Hematopoietic multipotent progenitor cell treated with erythropoietin and hydrocortisone succinate and interleukin-3 and kit ligand, for 15 days (in vitro differentiated cells): ENCODE measurements at regions not wholly inside any gene's neighbourhood (a gene's known extent, or its start where the extent isn't known, plus 50 kb on each side); places are given as distances from the start of the nearest gene placed in this dataset.
"Not testable (repeated sequence)": the region's sequence is repeated elsewhere in the genome, so short reads cannot be mapped to it uniquely, and the experiment has no call there.

Experiments
- DNase-seq: peaks from one replicate; pipeline ENCODE4 v3.0.0-alpha.2; 2015; ENCODE audit warnings: low spot score

DNA sequence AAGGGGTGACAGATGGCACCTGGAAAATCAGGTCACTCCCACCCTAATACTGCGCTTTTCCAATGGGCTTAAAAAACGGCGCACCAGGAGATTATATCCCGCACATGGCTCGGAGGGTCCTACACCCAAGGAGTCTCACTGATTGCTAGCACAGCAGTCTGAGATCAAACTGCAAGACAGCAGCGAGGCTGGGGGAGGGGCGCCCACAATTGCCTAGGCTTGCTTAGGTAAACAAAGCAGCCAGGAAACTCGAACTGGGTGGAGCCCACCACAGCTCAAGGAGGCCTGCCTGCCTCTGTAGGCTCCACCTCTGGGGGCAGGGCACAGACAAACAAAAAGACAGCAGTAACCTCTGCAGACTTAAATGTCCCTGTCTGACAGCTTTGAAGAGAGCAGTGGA, 205.7 kb upstream of the HTR1E start:
- DNase-seq = not testable (repeated sequence)

DNA sequence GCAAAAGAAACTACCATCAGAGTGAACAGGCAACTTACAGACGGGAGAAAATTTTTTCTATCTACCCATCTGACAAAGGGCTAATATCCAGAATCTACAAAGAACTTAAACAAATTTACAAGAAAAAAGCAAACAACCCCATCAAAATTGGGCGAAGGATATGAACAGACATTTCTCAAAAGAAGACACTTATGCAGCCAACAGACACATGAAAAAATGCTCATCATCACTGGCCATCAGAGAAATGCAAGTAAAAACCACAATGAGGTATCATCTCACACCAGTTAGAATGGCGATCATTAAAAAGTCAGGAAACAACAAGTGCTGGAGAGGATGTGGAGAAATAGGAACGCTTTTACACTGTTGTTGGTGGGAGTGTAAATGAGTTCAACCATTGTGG, 206.6 kb upstream of the HTR1E start:
- not testable (repeated sequence) for DNase-seq

DNA sequence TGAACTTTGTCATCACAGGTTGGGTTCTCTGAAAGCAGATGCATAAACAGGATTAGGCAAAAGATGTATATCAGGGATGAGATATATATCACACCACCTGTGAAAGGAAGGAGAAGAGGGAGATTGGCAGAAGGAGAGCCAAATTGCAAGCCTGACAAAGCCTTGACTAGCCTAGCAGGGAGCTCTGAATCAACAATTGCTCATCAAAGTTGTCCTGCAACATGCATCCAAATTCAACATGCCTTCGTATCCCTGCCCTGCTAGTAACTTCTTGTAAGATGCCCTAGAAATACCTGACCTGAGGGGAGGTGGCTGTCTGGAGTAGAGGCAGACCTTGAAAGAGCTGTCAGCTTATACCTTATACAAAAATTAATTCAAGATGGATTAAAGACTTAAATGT, 207.1 kb upstream of the HTR1E start:
- no peak for DNase-seq

DNA sequence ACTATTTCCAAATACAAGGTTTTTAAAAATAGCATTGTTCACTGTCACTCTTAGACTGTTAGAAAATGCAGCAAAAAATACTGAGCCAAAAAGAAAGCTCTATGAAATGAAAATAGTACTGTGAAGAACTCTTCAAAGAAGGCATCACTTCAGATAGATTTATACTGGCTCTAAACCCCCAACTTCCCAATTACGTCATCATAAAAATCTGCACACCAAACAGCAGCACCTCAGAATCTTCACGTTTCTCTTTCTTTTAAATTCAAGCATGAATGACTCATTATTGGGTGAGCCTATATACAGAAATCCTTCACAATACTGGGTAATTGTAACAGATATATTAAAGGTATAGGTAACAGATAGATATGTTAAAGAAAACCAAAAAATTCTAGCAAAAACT, 208.4 kb upstream of the HTR1E start:
- DNase-seq = no peak

DNA sequence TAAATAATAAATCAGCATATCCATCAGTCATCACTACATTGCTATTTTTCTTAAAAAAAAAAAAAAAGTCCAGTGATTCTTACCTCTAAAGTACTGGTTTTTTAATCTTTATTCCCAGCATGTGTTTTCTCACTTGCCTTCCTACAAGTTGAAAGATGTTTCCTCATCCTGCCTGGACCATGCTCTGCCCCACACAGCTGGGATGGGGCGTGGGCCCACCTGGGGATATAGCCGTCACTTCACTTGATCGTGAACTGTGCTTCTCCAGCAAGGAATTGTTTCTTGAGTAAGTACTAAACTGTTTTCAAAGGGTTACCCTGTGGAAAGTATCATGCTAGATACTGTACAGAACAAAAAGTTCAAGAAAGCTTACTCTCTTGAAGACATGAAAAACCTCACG, 212.6 kb upstream of the HTR1E start:
- DNase-seq = no peak

DNA sequence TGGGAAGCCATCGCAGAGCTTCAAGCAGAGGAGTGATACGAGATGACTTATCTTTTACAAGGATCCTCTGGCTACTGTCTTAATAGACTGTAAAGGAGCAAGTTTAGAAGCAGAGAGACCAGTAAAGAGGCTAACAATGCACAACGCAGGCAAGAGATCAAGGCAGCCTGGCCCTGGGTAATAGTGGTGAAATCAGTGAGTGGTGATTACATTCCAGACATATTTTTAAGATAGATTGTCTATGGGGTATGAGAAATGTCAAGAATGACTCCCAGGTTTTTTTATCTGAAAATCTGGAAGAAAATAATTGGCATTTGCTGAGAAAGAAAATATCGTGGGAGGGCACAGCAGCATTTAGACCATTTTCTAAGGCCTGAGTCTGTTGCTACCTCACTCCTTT, 213.6 kb upstream of the HTR1E start:
- DNase-seq = no peak

DNA sequence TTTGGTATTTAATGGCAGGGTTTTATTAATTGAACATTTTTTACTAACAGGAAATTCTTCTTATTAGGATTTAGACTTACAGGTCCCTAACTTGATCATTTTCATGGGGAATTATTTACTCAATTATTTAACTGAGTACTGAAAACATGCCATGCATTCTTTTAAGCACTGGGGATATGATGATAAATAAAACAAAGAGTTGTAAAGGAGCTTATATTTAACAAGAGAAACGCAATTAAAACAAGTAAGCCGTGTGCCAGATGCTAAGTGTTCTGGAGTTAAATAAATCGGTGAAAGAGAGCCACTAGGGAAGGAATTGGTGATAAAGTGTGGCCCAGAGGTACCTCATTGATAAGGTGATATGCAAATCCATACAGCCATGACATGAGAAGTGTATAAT, 214.2 kb upstream of the HTR1E start:
- DNase-seq = no peak

DNA sequence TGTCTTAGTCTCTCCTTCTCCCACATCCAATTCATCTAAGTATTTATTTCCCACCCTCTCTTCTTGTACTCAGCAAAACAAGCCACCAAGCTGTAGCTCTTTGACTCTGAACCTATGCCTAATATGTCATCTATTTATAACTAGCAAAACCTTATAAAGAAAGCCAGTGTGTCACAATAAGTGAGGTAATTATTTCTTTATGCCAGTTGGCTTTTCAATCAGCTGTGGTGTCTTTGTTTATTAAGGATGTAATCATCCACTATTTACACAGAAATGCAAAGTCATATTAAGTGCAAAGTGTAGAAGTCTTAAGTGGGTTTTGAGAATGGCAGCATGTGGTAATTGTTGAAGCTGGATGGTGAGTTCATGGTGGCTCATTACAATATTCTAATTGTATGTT, 215.2 kb upstream of the HTR1E start:
- DNase-seq = no peak

DNA sequence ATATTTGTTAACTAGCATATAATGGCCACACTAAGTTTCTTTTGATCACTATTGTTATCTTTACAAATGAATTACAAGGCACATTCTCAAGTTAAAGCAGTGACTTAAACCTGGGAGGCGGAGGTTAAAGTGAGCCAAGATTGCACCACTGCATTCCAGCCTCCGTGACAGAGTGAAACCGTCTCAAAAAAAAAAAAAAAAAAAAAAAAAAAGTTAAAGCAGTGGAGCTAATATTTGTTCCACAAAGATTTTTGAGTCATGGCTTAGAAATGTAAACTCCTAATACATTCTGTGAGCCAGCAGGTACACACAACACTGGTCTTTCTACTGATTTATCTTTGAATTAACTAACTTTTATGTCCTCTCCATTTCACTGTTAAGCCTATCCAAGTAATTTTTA, 221.7 kb upstream of the HTR1E start:
- no peak for DNase-seq

DNA sequence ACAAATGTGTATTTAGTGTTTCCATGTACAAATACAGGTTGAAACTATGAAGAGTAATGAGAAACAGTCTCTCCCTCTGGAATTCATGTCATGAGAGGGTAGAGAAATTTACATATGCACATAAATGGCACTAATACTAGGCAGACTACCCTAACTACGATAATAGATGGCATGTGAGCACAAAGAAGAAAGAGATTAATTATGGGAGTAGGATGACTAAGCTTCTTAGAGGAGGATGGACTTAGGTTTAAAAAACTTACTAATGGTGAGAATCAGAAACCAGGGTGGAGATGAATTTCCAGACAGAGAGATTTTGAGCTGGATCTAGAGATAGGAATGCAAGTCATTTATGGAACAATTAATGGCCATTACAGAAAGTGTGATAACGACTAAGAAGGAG, 225.3 kb upstream of the HTR1E start:
- DNase-seq = no peak

DNA sequence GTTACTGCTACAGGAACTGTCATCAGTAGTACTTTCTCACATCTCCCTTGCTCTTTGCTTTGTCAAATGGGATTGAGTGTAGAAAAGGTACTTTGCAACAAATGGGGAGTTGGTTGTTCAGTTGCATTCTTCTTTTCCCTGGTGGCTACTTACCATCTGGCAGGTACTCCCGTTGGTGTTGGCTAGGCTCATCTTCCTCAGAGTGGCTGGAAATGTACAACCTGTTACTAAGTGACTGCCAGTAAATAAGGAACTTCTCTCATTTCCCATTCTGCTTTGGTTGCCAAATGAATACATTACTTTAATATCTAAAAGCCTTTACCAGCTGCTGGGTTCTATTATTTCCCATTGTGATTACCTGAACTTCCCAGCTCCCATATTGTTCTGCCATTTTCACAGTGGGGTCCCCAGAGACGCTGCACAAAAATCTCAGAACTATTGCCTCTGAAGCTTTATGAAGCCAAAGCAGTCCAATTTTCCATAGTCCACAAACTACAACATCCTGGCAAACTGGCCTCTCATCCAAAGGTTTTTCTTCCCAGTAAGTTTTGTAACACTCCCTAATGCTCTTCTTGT, 229.7 kb upstream of the HTR1E start:
- DNase-seq = no peak

DNA sequence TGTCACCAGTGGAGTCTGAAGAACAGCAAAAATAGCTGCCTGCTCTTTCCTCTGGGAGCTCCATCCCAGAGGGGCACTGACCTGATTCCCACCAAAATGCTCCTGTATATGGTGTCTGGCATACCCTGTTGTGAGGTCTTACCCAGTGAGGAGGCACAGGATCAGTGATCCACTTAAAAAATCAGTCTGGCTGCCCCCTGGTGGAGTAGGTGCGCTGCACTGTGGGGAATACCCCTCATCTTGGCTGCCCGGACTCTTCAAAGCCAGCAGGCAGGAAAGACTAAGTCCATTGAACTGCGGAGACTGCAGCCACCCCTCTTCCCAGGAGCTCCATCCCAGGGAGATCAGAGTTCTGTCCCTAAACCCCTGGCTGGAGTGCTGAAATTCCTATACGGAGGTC, 230.9 kb upstream of the HTR1E start:
- DNase-seq = no peak

DNA sequence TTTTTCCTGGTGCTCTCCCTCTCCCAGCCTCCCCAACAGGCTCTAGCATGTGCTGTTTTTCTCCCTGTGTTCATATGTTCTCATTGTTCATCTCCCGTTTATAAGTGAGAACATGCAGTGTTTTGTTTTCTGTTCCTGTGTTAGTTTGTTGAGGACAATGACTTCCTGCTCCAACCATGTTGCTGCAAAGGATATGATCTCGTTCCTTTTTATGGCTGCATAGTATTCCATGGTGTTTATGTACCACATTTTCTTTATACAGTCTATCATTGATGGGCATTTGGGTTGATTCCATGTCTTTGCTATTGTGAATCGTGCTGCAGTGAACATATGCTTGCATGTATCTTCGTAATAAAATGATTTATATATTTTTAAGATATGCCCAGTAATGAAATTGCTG, 236.1 kb upstream of the HTR1E start:
- DNase-seq = not testable (repeated sequence)

DNA sequence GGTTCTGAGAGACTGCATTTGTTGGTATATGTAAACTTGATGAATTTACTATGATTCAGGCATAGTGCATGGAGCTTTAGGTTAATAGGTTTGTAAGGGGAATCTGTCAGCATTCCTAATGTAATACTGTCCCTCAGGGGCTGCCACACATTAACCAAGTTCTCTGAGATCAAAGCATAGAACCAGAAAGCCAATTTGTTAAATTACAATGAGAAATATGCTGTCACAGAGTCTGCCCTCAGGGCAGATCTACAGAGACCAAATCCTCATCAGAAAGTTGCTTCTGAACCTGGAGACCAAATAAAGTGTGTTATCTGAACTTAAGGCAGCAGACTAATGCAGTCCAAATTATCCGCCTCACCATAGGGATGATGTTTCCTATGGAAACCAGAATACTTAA, 250.8 kb upstream of the HTR1E start:
- DNase-seq = no peak

DNA sequence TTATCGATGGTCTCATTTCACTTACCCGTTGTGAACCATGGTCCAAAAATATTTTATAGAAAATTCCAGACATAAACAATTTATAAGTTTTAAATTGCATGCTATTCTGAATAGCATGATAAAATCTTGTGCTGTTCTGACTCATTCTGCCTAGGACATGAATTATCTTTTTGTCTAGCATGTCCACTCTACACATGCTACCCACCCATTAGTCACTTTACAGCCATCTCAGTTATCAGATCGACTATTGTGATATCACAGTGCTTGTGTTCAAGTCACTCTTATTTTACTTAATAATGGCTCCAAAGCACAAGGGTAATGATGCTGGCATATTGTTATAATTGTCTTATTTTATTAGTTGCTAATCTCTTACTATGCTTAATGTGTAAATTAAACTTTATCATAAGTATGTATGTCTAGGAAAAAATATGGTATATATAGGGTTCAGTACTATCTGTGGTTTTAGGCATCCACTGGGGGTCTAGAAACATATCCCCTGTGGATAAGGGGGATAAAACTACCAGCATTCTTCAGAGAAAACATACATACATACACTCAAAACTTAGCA, 252.0 kb upstream of the HTR1E start:
- DNase-seq = no peak

DNA sequence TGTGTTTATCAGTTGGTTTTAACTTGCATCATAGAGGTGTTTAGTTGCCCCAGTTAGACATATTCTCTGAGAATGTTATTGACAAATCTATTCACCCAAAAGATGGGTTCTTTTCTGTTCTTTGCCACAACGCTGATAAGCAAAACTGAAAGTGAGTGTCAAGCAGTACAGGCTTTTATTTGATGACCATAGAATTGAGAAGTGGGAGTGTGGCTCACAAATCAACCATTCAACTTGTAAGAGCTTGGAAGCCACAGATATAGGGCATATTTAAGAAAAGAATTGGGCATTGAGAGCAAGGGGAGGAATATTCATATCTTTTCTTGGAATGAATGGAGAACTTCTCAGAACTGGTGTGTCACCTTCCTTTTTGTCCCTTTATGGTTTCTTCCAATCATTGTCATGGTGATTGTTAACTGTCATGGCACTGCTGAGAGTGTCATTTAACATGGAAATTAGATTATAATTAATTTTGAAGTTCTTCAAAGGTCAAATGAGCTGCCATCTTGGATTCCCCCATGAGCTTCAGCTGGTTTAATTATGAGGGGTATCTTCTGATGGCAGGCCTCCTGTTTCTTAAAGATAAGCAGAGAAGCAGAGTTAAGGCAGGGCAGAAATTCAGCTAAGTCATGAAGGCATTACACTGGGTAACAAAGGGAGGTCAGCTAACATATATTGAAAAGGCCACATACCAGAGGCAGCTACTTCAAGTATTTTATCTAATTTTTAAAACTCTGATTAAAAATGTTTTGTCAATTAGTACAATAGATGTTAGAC, 254.0 kb upstream of the HTR1E start:
- peak; percentile 57 for DNase-seq

DNA sequence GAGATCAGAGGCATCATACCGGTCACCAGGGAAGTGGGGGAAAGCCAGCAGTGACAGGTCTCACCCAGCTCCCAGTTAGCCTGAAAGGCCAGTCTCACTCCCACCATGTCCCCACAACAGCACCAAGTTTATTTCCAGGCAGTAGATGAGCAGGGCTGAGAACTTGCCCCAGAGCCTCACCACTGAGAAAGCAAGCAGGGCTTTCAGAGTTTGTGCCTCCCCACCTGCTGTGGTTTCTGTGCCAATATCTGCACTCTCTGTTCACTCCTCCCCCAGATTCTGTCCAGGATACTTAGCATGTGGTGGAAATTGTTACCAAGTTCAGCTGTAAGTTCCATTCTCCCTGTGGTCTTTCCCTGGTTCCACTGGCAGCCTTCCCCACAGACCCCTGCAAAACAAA, 255.0 kb upstream of the HTR1E start:
- no peak for DNase-seq

DNA sequence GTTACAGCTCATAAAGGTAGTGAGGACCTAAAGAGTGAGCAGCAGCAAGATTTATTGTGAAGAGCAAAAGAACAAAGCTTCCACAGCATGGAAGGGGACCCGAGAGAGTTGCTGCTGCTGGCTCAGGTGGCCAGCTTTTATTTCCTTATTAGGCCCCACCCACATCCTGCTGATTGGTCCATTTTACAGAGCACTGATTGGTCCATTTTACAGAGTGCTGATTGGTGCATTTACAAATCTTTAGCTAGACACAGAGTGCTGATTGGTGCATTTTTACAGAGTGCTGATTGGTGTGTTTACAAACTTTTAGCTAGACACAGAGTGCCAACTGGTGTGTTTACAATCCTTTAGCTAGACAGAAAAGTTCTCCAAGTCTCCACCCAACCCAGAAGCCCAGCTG, 256.2 kb upstream of the HTR1E start:
- not testable (repeated sequence) for DNase-seq

DNA sequence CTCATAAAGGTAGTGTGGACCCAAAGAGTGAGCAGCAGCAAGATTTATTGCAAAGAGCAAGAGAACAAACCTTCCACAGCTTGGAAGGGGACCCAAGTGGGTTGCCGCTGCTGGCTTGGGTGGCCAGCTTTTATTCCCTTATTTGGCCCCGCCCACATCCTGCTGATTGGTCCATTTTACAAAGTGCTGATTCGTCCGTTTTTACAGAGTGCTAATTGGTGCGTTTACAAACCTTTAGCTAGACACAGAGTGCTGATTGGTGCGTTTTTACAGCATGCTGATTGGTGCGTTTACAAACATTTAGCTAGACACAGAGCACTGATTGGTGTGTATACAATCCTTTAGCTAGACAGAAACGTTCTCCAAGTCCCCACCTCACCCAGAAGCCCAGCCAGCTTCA, 265.2 kb upstream of the HTR1E start:
- not testable (repeated sequence) for DNase-seq

DNA sequence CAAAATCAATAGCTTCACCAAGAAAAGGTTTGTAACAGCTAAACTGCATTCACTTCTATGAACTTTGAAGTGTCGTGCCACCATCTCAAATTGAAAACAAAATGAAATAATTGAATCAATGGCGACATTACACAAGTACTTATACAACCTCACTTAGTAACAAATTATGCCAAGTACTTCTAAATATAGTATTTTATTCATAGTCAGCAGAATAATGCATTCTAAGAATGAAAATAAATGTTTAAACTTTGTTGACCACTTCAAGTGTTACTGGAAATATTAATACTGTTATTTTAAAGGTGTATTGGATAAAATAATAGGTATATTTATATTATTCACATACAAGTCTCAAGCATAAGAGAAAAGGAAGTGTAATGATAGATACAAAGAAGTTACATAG, 280.1 kb upstream of the HTR1E start:
- no peak for DNase-seq

DNA sequence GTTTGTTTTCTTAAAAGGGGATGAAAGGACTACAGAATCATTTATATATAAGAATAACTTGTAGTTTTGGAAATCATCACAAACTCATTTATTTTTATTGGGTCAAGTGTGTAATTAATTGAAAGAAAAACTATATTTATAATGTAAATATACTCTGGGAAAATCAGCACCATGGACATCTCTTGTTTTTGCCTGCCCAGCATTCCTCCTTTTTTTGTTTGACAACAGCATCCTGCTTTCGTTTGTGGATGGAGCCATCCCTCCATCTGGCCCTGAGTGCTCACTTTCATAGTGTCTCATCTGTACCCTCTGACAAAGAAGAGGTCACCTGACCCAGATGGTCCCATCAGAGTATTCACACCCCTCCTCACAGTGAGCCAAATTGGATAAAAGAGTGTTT, 308.2 kb upstream of the HTR1E start:
- no peak for DNase-seq

DNA sequence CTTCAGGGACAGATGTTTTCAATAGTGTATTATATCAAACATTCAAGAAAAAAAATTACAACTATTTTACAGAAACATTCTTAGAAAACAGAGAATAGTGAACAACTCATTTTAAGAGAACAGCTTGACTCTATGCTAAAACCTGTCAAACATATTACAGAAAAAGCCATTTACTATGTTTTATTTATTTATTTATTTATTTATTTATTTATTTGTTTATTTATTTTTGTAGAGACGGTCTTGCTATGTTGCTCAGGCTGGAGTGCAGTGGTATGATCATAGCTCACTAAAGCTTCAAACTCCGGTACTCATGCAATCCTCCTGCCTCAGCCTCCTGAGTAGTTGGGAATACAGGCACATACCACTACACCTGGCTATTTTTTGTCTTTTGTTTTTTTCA, 317.9 kb upstream of the HTR1E start:
- no peak for DNase-seq

DNA sequence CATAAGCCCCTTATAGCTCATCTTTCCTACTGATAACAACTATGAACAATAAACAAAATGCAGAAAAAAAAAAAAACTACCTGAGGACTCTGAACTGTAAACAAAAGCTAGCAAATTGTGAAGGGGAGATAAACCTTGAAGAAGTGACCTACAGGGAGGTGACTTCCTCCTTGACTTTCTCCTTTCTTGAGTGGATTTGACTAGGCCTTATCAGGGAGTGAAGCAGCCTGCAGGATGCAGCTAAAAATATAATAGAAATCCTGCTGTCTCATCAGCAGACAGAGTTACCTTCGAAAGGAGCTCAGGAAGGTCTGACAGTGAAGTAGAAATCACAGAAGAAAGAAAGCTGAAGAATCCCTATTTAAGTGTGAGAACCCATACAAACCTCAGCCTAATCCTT, 322.0 kb upstream of the HTR1E start:
- no peak for DNase-seq
